ENCODE measurements at regions not wholly inside any gene's neighbourhood (a gene's known extent, or its start where the extent isn't known, plus 50 kb on each side); places are given as distances from the start of the nearest gene placed in this dataset.

- H4K20me1 ChIP-seq (ENCODE audit: insufficient read depth, low read length): no peaks in the 10 kb centered on the region
- 38% methylated on average over 4 of the region's 4 CpGs for WGBS (ENCODE audit: low lambda C conversion rate)
- in situ Hi-C loops (cut with HindIII; ENCODE audit: extremely low pct_ligation_motif_present, low pct_unique_long_range_greater_than_20kb) (loop anchor here (5.0 kb wide), 1 partner anchor 366 kb away; no protein-coding TSS in a partner anchor), intact Hi-C loops (cut with micrococcal nuclease; ENCODE audit: unreplicated experiment) (no loop called here)
- H3K4me3 ChIP-seq (replicated peaks in 1 of 3; ENCODE audit: insufficient read depth in 1 of 3, low read depth in 2 of 3, low read length in 3 of 3): no peak overlapping the region
- no TSS peak for BruUV-seq (replicated peaks)
- no peak for ATAC-seq
- H3K9me3 ChIP-seq (ENCODE audit: low read length): no peaks in the 10 kb centered on the region
- H3K4me2 ChIP-seq (ENCODE audit: low read depth, low read length): no peak overlapping the region
- FAIRE-seq: no peak
- ChIA-PET CTCF (ENCODE audit: low intra/inter-chr PET ratio, low total read pairs) (interaction anchor here (2.2 kb wide), 1 partner anchor 368 kb away, joined by 18 read pairs; no protein-coding TSS in a partner anchor), POLR2A (no interaction called here)
- TF ChIP-seq HOXD1 (CRISPR knock-in tag; IDR thresholded peaks at IDR 0.05) (no peak), REST (IDR thresholded peaks at IDR 0.05; ENCODE audit: borderline replicate concordance in 1 of 2, low read depth in 1 of 2, low read length in 2 of 2) (no peak), BCLAF1 (IDR thresholded peaks at IDR 0.05) (no peak), FOXA1 (IDR thresholded peaks at IDR 0.05) (no peak), FOXA1 (CRISPR knock-in tag; IDR thresholded peaks at IDR 0.05) (no peak), REL (CRISPR knock-in tag; conservative IDR thresholded peaks at IDR 0.05) (no peak), ZNF570 (CRISPR knock-in tag; IDR thresholded peaks at IDR 0.05; ENCODE audit: borderline replicate concordance) (no peak), POLR2G (IDR thresholded peaks at IDR 0.05; ENCODE audit: low read depth, low read length) (no peak), ZNF414 (CRISPR knock-in tag; IDR thresholded peaks at IDR 0.05) (no peak), ZFP37 (CRISPR knock-in tag; IDR thresholded peaks at IDR 0.05; ENCODE audit: borderline replicate concordance) (no peak), ZNF496 (CRISPR knock-in tag; IDR thresholded peaks at IDR 0.05; ENCODE audit: insufficient replicate concordance) (no peak), RAD51 (IDR thresholded peaks at IDR 0.05; ENCODE audit: borderline replicate concordance) (no peak), SALL1 (CRISPR knock-in tag; IDR thresholded peaks at IDR 0.05) (no peak)
- H3K27ac ChIP-seq (ENCODE audit: extremely low read length, insufficient read depth, low read length): no peak overlapping the region
- no peak overlapping the region for H3K9ac ChIP-seq (ENCODE audit: insufficient read depth, low read depth, low read length)
- no peaks in the 10 kb centered on the region for H3K36me3 ChIP-seq (replicated peaks in 1 of 2; ENCODE audit: control insufficient read depth in 1 of 2, insufficient read depth in 2 of 2, low read length in 2 of 2)
- no peak for DNase-seq (ENCODE audit: low spot score)
- no peak overlapping the region for H2AFZ ChIP-seq (ENCODE audit: low read length)
- H3K79me2 ChIP-seq (ENCODE audit: insufficient read depth, low read length): no peaks in the 10 kb centered on the region
- no peaks in the 10 kb centered on the region for H3K4me1 ChIP-seq (ENCODE audit: insufficient read depth, low read length)
- H3K27me3 ChIP-seq (ENCODE audit: control insufficient read depth in 1 of 2, insufficient read depth in 2 of 2, low read length in 2 of 2): peaks cover 0 to 3% of the 10 kb centered on the region in 2 experiments; a peak in 1 of 5 replicates
Observed at GRCh38 chr3:64398476-64398875, 173.2 kb upstream of the PRICKLE2 start.

Data from HepG2 (cell line).